Astrocyte (in vitro differentiated cells and primary cell): ENCODE measurements at regions not wholly inside any gene's neighbourhood (a gene's known extent, or its start where the extent isn't known, plus 50 kb on each side); places are given as distances from the start of the nearest gene placed in this dataset.

Experiments used
- DNase-seq: peaks from one replicate; pipeline ENCODE4 v3.0.0-alpha.2; 2010; ENCODE audit warnings: low read depth
- FAIRE-seq: peaks from 2 replicates; lab custom pipeline; 2011; peaks lifted over from hg19 to GRCh38; lab: Jason Lieb, UNC
- H2AFZ ChIP-seq: 2 replicates; pipeline ENCODE4 v1.6.0; 2012; ENCODE audit warnings: low read depth, low read length, inconsistent platforms
- H3K27ac ChIP-seq: 2 replicates; pipeline ENCODE4 v1.5.1; 2011; ENCODE audit warnings: low read depth, low read length, inconsistent platforms
- H3K27me3 ChIP-seq: 2 replicates; pipeline ENCODE4 v1.6.0; 2011; ENCODE audit warnings: low read length, inconsistent platforms; ENCODE audit not compliant: insufficient read depth
- H3K36me3 ChIP-seq: 2 replicates; pipeline ENCODE4 v1.5.1; 2011; ENCODE audit warnings: low read length, inconsistent platforms; ENCODE audit not compliant: insufficient read depth
- H3K4me1 ChIP-seq: 2 replicates; pipeline ENCODE4 v1.5.1; 2011; ENCODE audit warnings: low read length, inconsistent platforms; ENCODE audit not compliant: insufficient read depth
- H3K4me2 ChIP-seq: 2 replicates; pipeline ENCODE4 v1.6.0; 2012; ENCODE audit warnings: low read length, inconsistent platforms
- H3K4me3 ChIP-seq: 2 replicates; pipeline ENCODE4 v1.5.1; 2011; ENCODE audit warnings: low read depth, mild to moderate bottlenecking, low read length, inconsistent platforms; ENCODE audit not compliant: insufficient read depth
- H3K79me2 ChIP-seq: 2 replicates; pipeline ENCODE4 v1.6.0; 2012; ENCODE audit warnings: mild to moderate bottlenecking, low read length, inconsistent platforms; ENCODE audit not compliant: insufficient read depth
- H3K9ac ChIP-seq: 2 replicates; pipeline ENCODE4 v1.6.0; 2012; ENCODE audit warnings: mild to moderate bottlenecking, low read length, inconsistent platforms
- H3K9me3 ChIP-seq: 2 replicates; pipeline ENCODE4 v1.5.1; 2012; ENCODE audit warnings: low read depth, mild to moderate bottlenecking, low read length, inconsistent platforms; ENCODE audit not compliant: insufficient read depth
- H4K20me1 ChIP-seq: 2 replicates; pipeline ENCODE4 v1.6.0; 2012; ENCODE audit warnings: low read length, inconsistent platforms; ENCODE audit not compliant: insufficient read depth
- H3K27ac Mint-ChIP-seq: one replicate; pipeline ENCODE4 v1.8.0; 2021; ENCODE audit warnings: mild to moderate bottlenecking, mixed read lengths; ENCODE audit not compliant: unreplicated experiment
- H3K27me3 Mint-ChIP-seq: one replicate; pipeline ENCODE4 v1.8.0; 2021; ENCODE audit warnings: low read depth, mixed read lengths; ENCODE audit not compliant: unreplicated experiment
- H3K36me3 Mint-ChIP-seq: one replicate; pipeline ENCODE4 v1.8.0; 2021; ENCODE audit warnings: low read depth, mixed read lengths; ENCODE audit not compliant: unreplicated experiment
- H3K4me1 Mint-ChIP-seq: one replicate; pipeline ENCODE4 v1.8.0; 2021; ENCODE audit warnings: low read depth, mixed read lengths; ENCODE audit not compliant: unreplicated experiment
- H3K4me3 Mint-ChIP-seq: one replicate; pipeline ENCODE4 v1.8.0; 2021; ENCODE audit warnings: mild to moderate bottlenecking, moderate library complexity, mixed read lengths; ENCODE audit not compliant: unreplicated experiment
- H3K9me3 Mint-ChIP-seq: one replicate; pipeline ENCODE4 v1.8.0; 2021; ENCODE audit warnings: mild to moderate bottlenecking, mixed read lengths; ENCODE audit not compliant: unreplicated experiment
- EZH2 ChIP-seq: IDR thresholded peaks from 2 replicates; pipeline ENCODE4 v1.6.1; 2012; ENCODE audit warnings: mild to moderate bottlenecking, low read length, inconsistent platforms; ENCODE audit not compliant: insufficient read depth
- TF ChIP-seq, protein P1 (sequence below): IDR thresholded peaks from 2 replicates; pipeline ENCODE4 v1.5.1; 2011; ENCODE audit warnings: low read depth, mild to moderate bottlenecking, inconsistent platforms, low read length, moderate library complexity; ENCODE audit not compliant: insufficient read depth

GRCh38 chr22:49393526-49393925 is 434.1 kb downstream of the BRD1 start:
- peaks cover 14% of the 10 kb centered on the region for H3K4me1 Mint-ChIP-seq
- peaks cover 19% of the 10 kb centered on the region for H3K9me3 ChIP-seq
- TF ChIP-seq, protein P1, sequence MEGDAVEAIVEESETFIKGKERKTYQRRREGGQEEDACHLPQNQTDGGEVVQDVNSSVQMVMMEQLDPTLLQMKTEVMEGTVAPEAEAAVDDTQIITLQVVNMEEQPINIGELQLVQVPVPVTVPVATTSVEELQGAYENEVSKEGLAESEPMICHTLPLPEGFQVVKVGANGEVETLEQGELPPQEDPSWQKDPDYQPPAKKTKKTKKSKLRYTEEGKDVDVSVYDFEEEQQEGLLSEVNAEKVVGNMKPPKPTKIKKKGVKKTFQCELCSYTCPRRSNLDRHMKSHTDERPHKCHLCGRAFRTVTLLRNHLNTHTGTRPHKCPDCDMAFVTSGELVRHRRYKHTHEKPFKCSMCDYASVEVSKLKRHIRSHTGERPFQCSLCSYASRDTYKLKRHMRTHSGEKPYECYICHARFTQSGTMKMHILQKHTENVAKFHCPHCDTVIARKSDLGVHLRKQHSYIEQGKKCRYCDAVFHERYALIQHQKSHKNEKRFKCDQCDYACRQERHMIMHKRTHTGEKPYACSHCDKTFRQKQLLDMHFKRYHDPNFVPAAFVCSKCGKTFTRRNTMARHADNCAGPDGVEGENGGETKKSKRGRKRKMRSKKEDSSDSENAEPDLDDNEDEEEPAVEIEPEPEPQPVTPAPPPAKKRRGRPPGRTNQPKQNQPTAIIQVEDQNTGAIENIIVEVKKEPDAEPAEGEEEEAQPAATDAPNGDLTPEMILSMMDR: no peak
- TF ChIP-seq EZH2: no peak
- FAIRE-seq (no peak), DNase-seq (no peak)
- H3K4me3 Mint-ChIP-seq: no peak overlapping the region
- H3K4me3 ChIP-seq: no peak overlapping the region
- H3K4me1 ChIP-seq: no peaks in the 10 kb centered on the region
- H3K27ac ChIP-seq: no peak overlapping the region
- H2AFZ ChIP-seq: no peak overlapping the region
- H4K20me1 ChIP-seq: no peaks in the 10 kb centered on the region
- H3K27me3 Mint-ChIP-seq: peaks cover 3% of the 10 kb centered on the region
- H3K36me3 ChIP-seq: no peaks in the 10 kb centered on the region
- peaks cover 26% of the 10 kb centered on the region for H3K9me3 Mint-ChIP-seq
- no peaks in the 10 kb centered on the region for H3K27me3 ChIP-seq
- H3K9ac ChIP-seq: no peak overlapping the region
- peaks cover 2% of the 10 kb centered on the region for H3K36me3 Mint-ChIP-seq
- H3K27ac Mint-ChIP-seq: no peak overlapping the region
- no peak overlapping the region for H3K4me2 ChIP-seq
- no peaks in the 10 kb centered on the region for H3K79me2 ChIP-seq

GRCh38 chr22:49392841-49393510 is 434.7 kb downstream of the BRD1 start:
- no peak for TF ChIP-seq EZH2
- TF ChIP-seq, protein P1: no peak
- Histone ChIP-seq H3K79me2 (no peaks in the 10 kb centered on the region), H3K9ac (no peak overlapping the region), H3K9me3 (peaks cover 22% of the 10 kb centered on the region), H3K27me3 (no peaks in the 10 kb centered on the region), H4K20me1 (no peaks in the 10 kb centered on the region), H2AFZ (no peak overlapping the region), H3K4me2 (no peak overlapping the region), H3K4me3 (no peak overlapping the region), H3K4me1 (no peaks in the 10 kb centered on the region), H3K36me3 (no peaks in the 10 kb centered on the region), H3K27ac (no peak overlapping the region)
- no peak overlapping the region for H3K4me3 Mint-ChIP-seq
- peaks cover 14% of the 10 kb centered on the region for H3K4me1 Mint-ChIP-seq
- DNase-seq (no peak), FAIRE-seq (no peak)
- H3K36me3 Mint-ChIP-seq: peaks cover 2% of the 10 kb centered on the region
- H3K9me3 Mint-ChIP-seq: peaks cover 29% of the 10 kb centered on the region
- no peak overlapping the region for H3K27ac Mint-ChIP-seq
- no peaks in the 10 kb centered on the region for H3K27me3 Mint-ChIP-seq

DNA sequence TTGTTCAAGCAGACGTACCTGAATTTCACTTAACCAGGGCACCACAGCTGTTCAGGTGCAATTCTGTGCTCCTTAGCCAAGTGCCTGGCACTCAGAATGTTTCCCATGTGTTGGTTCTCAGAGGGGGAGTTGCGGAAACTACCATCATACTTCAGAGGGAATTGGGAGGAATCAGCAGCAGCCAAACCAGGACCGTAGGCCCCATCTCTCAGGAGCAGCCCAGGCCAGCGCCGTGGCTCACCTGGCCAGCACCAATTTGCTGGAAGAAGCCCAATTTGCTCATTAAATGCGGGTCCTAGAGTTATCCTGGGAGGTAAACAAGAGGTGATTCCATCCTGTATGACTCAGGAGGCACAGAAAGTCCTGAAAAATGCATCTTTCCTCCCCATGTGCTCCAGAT is 435.4 kb downstream of the BRD1 start:
- Mint-ChIP-seq H3K9me3 (peaks cover 29% of the 10 kb centered on the region), H3K27me3 (no peaks in the 10 kb centered on the region), H3K4me1 (peaks cover 10% of the 10 kb centered on the region), H3K4me3 (no peak overlapping the region), H3K36me3 (peaks cover 2% of the 10 kb centered on the region), H3K27ac (no peak overlapping the region)
- Histone ChIP-seq H4K20me1 (no peaks in the 10 kb centered on the region), H3K4me1 (no peaks in the 10 kb centered on the region), H3K27ac (no peak overlapping the region), H3K36me3 (no peaks in the 10 kb centered on the region), H3K9ac (no peak overlapping the region), H3K27me3 (no peaks in the 10 kb centered on the region), H3K4me2 (no peak overlapping the region), H3K9me3 (peaks cover 22% of the 10 kb centered on the region), H3K4me3 (no peak overlapping the region), H3K79me2 (no peaks in the 10 kb centered on the region), H2AFZ (no peak overlapping the region)
- DNase-seq (no peak), FAIRE-seq (no peak)
- no peak for TF ChIP-seq EZH2
- TF ChIP-seq, protein P1: no peak
